SH-SY5Y (cell line): ENCODE measurements at regions not wholly inside any gene's neighbourhood (a gene's known extent, or its start where the extent isn't known, plus 50 kb on each side); places are given as distances from the start of the nearest gene placed in this dataset.

Source experiments
- GATA2 ChIP-seq: IDR thresholded peaks from 2 replicates; pipeline ENCODE4 v1.6.1; 2011; ENCODE audit warnings: mild to moderate bottlenecking, low read depth, low read length
- GATA3 ChIP-seq: IDR thresholded peaks from 2 replicates; pipeline ENCODE4 v1.6.1; 2011; ENCODE audit warnings: low read depth, mild to moderate bottlenecking, low read length, moderate library complexity

DNA sequence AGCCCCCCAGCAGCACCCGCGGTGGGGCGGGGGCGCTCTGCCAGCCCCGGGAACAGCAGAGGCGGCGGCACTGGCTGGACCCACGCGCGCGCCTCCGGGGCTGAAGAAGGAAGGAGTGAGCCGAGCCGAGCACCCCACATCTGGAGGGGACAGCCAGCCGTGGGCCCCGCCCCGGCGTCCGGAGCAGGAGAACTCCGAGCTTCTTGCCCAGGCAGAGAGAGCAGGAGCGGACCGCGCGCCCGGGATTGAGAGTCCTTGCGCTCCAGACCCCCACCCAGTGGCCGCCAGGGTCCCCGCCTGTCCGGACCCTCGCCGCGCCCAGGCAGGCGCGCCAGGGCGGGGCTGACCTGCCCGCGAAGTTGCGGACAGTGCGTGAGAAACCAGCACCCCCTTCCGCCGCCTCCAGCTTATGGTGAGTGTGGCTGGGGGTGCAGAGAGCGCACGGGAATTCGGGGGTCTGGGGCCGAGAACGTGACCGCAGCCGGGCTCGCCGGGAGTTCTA is 921.9 kb upstream of the EEF2KMT start:
- TF ChIP-seq GATA2 (no peak), GATA3 (no peak)
